ENCODE measurements at regions not wholly inside any gene's neighbourhood (a gene's known extent, or its start where the extent isn't known, plus 50 kb on each side); places are given as distances from the start of the nearest gene placed in this dataset.
A peak's percentile ranks its signal among the peaks of the same experiment; 100 is the strongest.

DNA sequence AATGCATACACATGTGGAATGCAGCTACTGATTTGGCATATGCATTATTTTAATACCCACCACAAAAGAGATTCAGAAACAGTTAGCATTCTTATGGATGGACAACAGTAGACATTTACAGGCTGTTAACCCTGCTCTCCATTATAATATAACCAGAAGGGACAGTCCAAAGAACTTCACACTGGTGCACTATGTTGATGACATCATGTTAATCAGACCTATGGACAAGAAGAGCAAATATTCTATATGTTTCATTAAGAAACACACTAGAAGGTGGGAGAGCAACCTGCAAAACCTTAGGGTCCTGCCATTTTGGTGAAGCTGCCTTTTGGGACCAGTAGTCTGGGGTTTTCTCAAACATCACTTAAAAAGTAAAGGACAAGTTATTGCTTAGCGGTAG is 701.3 kb downstream of the UQCRFS1 start:
- Histone ChIP-seq H3K4me1 (ENCODE audit: control insufficient read depth, low read depth, low read length) (peaks cover 4% of the 10 kb centered on the region), H3K9ac (ENCODE audit: low read length) (no peak overlapping the region), H4K5ac (ENCODE audit: low read length) (no peak overlapping the region), H3K27ac (ENCODE audit: low read depth, low read length) (no peak overlapping the region), H3K4me2 (ENCODE audit: low read length) (no peak overlapping the region), H3K27me3 (ENCODE audit: insufficient read depth, low read length, poor library complexity) (no peaks in the 10 kb centered on the region), H2AK5ac (ENCODE audit: low read length) (no peak overlapping the region), H3K56ac (ENCODE audit: low read length) (no peak overlapping the region), H4K8ac (ENCODE audit: low read depth, low read length) (no peak overlapping the region), H3K18ac (ENCODE audit: low read length) (no peak overlapping the region), H3K36me3 (ENCODE audit: control insufficient read depth, insufficient read depth, low read length) (no peaks in the 10 kb centered on the region), H3K79me1 (ENCODE audit: low read length) (no peaks in the 10 kb centered on the region), H2BK120ac (ENCODE audit: low read depth, low read length) (no peak overlapping the region), H2BK15ac (replicated peaks; ENCODE audit: low read depth) (no peak overlapping the region), H2BK5ac (ENCODE audit: low read length) (no peak overlapping the region), H3K79me2 (ENCODE audit: control insufficient read depth, insufficient read depth, low read length) (no peaks in the 10 kb centered on the region), H3K4me3 (ENCODE audit: low read length) (no peak overlapping the region), H3K23ac (ENCODE audit: low read length) (no peak overlapping the region), H3K4ac (ENCODE audit: low read depth, low read length) (no peak overlapping the region)
- no CpG with 5 or more reads among the region's 1 CpG for WGBS (ENCODE audit: extremely low coverage, insufficient coverage, low lambda C conversion rate)
- DNase-seq: no peak

DNA sequence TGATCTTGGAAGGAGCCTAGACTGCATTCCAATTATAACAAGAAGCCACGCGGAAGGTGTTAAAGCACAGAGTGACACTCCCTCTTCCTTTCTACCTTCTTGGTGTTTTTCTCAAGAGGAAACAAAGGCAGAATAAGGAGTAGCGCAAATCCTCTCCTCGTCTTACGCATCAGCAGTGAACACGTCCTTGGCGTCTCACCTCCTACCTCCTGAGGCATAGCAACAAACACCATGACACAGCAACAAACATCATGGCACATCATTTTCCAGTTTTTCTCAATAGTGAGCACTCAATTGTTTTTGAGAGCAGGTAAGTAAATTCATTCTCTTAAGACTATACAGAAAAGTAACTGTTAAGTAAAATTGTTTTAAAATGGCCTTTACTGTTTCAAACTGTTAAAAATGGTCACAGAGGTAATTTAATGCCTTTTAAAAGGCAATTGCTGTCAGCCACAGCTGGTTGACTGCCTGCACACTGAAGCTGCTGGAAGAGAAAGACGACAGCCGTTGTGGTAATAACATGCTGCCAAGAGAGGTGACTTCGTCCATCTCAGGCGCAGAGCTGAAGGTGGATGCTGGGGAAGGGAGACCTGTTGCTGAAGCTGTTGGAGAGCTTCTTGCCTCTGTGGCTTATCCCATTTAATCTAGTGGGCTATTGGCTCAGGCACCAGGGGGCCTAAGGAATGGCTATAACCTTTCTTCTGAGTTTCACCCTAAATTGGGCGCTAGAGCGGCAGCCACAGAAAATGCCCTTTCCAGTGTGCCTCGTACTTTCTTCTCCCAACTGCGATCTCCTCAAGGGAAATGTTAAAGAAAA is 703.7 kb downstream of the UQCRFS1 start:
- no peak for DNase-seq

DNA sequence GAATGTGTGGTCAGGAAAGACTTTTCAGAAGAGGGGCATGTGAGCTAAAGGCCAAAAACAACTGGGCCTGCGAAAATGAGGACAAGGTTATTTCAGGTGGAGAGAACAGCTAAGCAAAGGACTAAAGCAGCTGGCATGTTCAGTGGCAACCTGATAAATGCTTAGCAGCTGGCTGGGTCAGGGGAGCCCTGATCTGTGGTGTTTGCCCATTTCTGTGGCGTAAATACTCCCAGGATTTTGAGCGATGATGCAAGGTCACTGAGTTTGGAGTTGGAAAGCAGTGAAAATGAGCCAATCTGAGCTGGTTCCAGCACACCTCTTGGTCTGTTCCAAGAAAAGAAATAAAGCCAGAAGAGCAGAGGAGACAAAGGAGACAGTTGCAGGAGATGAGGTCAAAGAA is 704.3 kb downstream of the UQCRFS1 start:
- Histone ChIP-seq H3K56ac (ENCODE audit: low read length) (no peak overlapping the region), H3K27ac (ENCODE audit: low read depth, low read length) (no peak overlapping the region), H2BK5ac (ENCODE audit: low read length) (no peak overlapping the region), H3K27me3 (ENCODE audit: insufficient read depth, low read length, poor library complexity) (no peaks in the 10 kb centered on the region), H2BK120ac (ENCODE audit: low read depth, low read length) (no peak overlapping the region), H2AK5ac (ENCODE audit: low read length) (no peak overlapping the region), H3K4me2 (ENCODE audit: low read length) (no peak overlapping the region), H3K4me3 (ENCODE audit: low read length) (no peak overlapping the region), H2BK15ac (replicated peaks; ENCODE audit: low read depth) (no peak overlapping the region), H3K4ac (ENCODE audit: low read depth, low read length) (no peak overlapping the region), H3K4me1 (ENCODE audit: control insufficient read depth, low read depth, low read length) (peaks cover 4% of the 10 kb centered on the region), H3K79me2 (ENCODE audit: control insufficient read depth, insufficient read depth, low read length) (no peaks in the 10 kb centered on the region), H3K36me3 (ENCODE audit: control insufficient read depth, insufficient read depth, low read length) (no peaks in the 10 kb centered on the region), H4K5ac (ENCODE audit: low read length) (no peak overlapping the region), H4K8ac (ENCODE audit: low read depth, low read length) (no peak overlapping the region), H3K9ac (ENCODE audit: low read length) (no peak overlapping the region), H3K23ac (ENCODE audit: low read length) (no peak overlapping the region), H3K18ac (ENCODE audit: low read length) (no peak overlapping the region), H3K79me1 (ENCODE audit: low read length) (no peaks in the 10 kb centered on the region)
- DNase-seq: no peak
- WGBS (ENCODE audit: extremely low coverage, insufficient coverage, low lambda C conversion rate): no CpG with 5 or more reads among the region's 3 CpGs

More for the DNA sequence above, 703.7 kb downstream of the UQCRFS1 start:
- Histone ChIP-seq H3K18ac (ENCODE audit: low read length) (no peak overlapping the region), H2BK15ac (replicated peaks; ENCODE audit: low read depth) (no peak overlapping the region), H3K79me2 (ENCODE audit: control insufficient read depth, insufficient read depth, low read length) (no peaks in the 10 kb centered on the region), H3K56ac (ENCODE audit: low read length) (no peak overlapping the region), H3K4me2 (ENCODE audit: low read length) (no peak overlapping the region), H3K36me3 (ENCODE audit: control insufficient read depth, insufficient read depth, low read length) (no peaks in the 10 kb centered on the region), H2AK5ac (ENCODE audit: low read length) (no peak overlapping the region), H4K5ac (ENCODE audit: low read length) (no peak overlapping the region), H3K79me1 (ENCODE audit: low read length) (no peaks in the 10 kb centered on the region), H4K8ac (ENCODE audit: low read depth, low read length) (no peak overlapping the region), H3K27me3 (ENCODE audit: insufficient read depth, low read length, poor library complexity) (no peaks in the 10 kb centered on the region), H3K4ac (ENCODE audit: low read depth, low read length) (no peak overlapping the region), H3K4me3 (ENCODE audit: low read length) (no peak overlapping the region), H3K27ac (ENCODE audit: low read depth, low read length) (no peak overlapping the region), H3K23ac (ENCODE audit: low read length) (no peak overlapping the region), H2BK5ac (ENCODE audit: low read length) (no peak overlapping the region), H3K4me1 (ENCODE audit: control insufficient read depth, low read depth, low read length) (peaks cover 4% of the 10 kb centered on the region), H2BK120ac (ENCODE audit: low read depth, low read length) (no peak overlapping the region), H3K9ac (ENCODE audit: low read length) (no peak overlapping the region)
- WGBS (ENCODE audit: extremely low coverage, insufficient coverage, low lambda C conversion rate): no CpG with 5 or more reads among the region's 15 CpGs

- H3K23ac ChIP-seq (ENCODE audit: low read length): no peak overlapping the region
- no peaks in the 10 kb centered on the region for H3K79me1 ChIP-seq (ENCODE audit: low read length)
- H4K8ac ChIP-seq (ENCODE audit: low read depth, low read length): no peak overlapping the region
- no peak overlapping the region for H2AK5ac ChIP-seq (ENCODE audit: low read length)
- H3K79me2 ChIP-seq (ENCODE audit: control insufficient read depth, insufficient read depth, low read length): no peaks in the 10 kb centered on the region
- H3K4ac ChIP-seq (ENCODE audit: low read depth, low read length): no peak overlapping the region
- no peak overlapping the region for H3K4me2 ChIP-seq (ENCODE audit: low read length)
- DNase-seq: no peak
- no peak overlapping the region for H3K18ac ChIP-seq (ENCODE audit: low read length)
- H2BK5ac ChIP-seq (ENCODE audit: low read length): no peak overlapping the region
- no peak overlapping the region for H3K56ac ChIP-seq (ENCODE audit: low read length)
- no peaks in the 10 kb centered on the region for H3K27me3 ChIP-seq (ENCODE audit: insufficient read depth, low read length, poor library complexity)
- no peak overlapping the region for H2BK15ac ChIP-seq (replicated peaks; ENCODE audit: low read depth)
- no peak overlapping the region for H2BK120ac ChIP-seq (ENCODE audit: low read depth, low read length)
- WGBS (ENCODE audit: extremely low coverage, insufficient coverage, low lambda C conversion rate): no CpG with 5 or more reads among the region's 2 CpGs
- no peak overlapping the region for H3K27ac ChIP-seq (ENCODE audit: low read depth, low read length)
- H3K36me3 ChIP-seq (ENCODE audit: control insufficient read depth, insufficient read depth, low read length): no peaks in the 10 kb centered on the region
- peaks cover 13% of the 10 kb centered on the region for H3K4me1 ChIP-seq (ENCODE audit: control insufficient read depth, low read depth, low read length)
- no peak overlapping the region for H3K9ac ChIP-seq (ENCODE audit: low read length)
- H4K5ac ChIP-seq (ENCODE audit: low read length): no peak overlapping the region
- H3K4me3 ChIP-seq (ENCODE audit: low read length): no peak overlapping the region
Measured at GRCh38 chr19:28505933-28506332, 707.0 kb downstream of the UQCRFS1 start.

DNA sequence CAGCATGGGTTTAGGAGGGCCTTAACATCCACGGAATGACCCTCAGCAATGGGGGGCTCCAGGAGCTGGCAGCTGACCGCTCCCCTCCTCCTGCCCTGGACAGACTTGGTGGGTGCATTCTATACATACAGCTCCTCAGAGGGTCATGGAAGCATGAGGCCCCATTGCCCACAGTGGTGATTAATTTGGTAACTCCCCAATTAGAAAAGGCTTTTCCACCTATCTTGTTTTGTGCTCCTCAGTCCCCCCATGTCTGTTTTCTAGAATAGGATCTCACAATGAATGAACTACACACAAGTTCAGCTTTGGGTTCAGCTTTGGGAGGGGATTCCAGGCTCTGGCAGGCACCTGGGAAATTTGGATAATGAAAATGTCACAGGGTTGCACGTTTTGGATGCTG is 707.8 kb downstream of the UQCRFS1 start:
- Histone ChIP-seq H4K5ac (ENCODE audit: low read length) (no peak overlapping the region), H3K56ac (ENCODE audit: low read length) (no peak overlapping the region), H3K4me1 (ENCODE audit: control insufficient read depth, low read depth, low read length) (peaks cover 13% of the 10 kb centered on the region), H3K9ac (ENCODE audit: low read length) (no peak overlapping the region), H3K18ac (ENCODE audit: low read length) (no peak overlapping the region), H3K79me1 (ENCODE audit: low read length) (no peaks in the 10 kb centered on the region), H3K4me2 (ENCODE audit: low read length) (no peak overlapping the region), H3K27ac (ENCODE audit: low read depth, low read length) (no peak overlapping the region), H2AK5ac (ENCODE audit: low read length) (no peak overlapping the region), H3K27me3 (ENCODE audit: insufficient read depth, low read length, poor library complexity) (no peaks in the 10 kb centered on the region), H2BK5ac (ENCODE audit: low read length) (no peak overlapping the region), H3K36me3 (ENCODE audit: control insufficient read depth, insufficient read depth, low read length) (no peaks in the 10 kb centered on the region), H3K23ac (ENCODE audit: low read length) (no peak overlapping the region), H2BK15ac (replicated peaks; ENCODE audit: low read depth) (no peak overlapping the region), H3K4ac (ENCODE audit: low read depth, low read length) (no peak overlapping the region), H4K8ac (ENCODE audit: low read depth, low read length) (no peak overlapping the region), H3K79me2 (ENCODE audit: control insufficient read depth, insufficient read depth, low read length) (no peaks in the 10 kb centered on the region), H3K4me3 (ENCODE audit: low read length) (no peak overlapping the region), H2BK120ac (ENCODE audit: low read depth, low read length) (no peak overlapping the region)
- DNase-seq: no peak
- WGBS (ENCODE audit: extremely low coverage, insufficient coverage, low lambda C conversion rate): no CpG with 5 or more reads among the region's 3 CpGs

DNA sequence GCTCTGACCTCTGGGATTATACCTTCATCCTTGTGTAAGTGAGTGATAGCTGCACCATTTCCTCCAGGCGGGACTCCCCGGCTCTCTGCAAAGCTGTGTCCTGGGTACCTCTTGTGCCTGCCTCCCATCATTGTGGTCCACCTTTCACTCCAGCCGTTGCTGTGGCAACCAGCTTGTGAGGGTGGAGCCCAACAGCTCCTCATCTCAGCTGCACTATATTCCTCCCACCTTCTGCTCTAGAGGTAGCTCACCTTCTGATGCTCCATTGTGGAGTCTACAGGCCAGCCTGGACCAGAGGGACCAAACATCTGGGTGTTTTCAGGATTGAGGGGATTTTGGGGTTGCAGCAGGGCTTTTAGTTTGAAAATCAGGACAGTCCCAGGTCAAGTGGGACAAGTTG is 708.2 kb downstream of the UQCRFS1 start:
- Histone ChIP-seq H3K79me1 (ENCODE audit: low read length) (no peaks in the 10 kb centered on the region), H2BK15ac (replicated peaks; ENCODE audit: low read depth) (no peak overlapping the region), H3K18ac (ENCODE audit: low read length) (no peak overlapping the region), H3K9ac (ENCODE audit: low read length) (no peak overlapping the region), H3K27ac (ENCODE audit: low read depth, low read length) (no peak overlapping the region), H3K4me2 (ENCODE audit: low read length) (no peak overlapping the region), H2AK5ac (ENCODE audit: low read length) (no peak overlapping the region), H3K27me3 (ENCODE audit: insufficient read depth, low read length, poor library complexity) (no peaks in the 10 kb centered on the region), H2BK5ac (ENCODE audit: low read length) (no peak overlapping the region), H4K5ac (ENCODE audit: low read length) (no peak overlapping the region), H2BK120ac (ENCODE audit: low read depth, low read length) (no peak overlapping the region), H3K4me1 (ENCODE audit: control insufficient read depth, low read depth, low read length) (peaks cover 13% of the 10 kb centered on the region), H3K4ac (ENCODE audit: low read depth, low read length) (no peak overlapping the region), H3K56ac (ENCODE audit: low read length) (no peak overlapping the region), H3K4me3 (ENCODE audit: low read length) (no peak overlapping the region), H3K36me3 (ENCODE audit: control insufficient read depth, insufficient read depth, low read length) (no peaks in the 10 kb centered on the region), H3K79me2 (ENCODE audit: control insufficient read depth, insufficient read depth, low read length) (no peaks in the 10 kb centered on the region), H3K23ac (ENCODE audit: low read length) (no peak overlapping the region), H4K8ac (ENCODE audit: low read depth, low read length) (no peak overlapping the region)
- DNase-seq: peak; percentile 27
- WGBS (ENCODE audit: extremely low coverage, insufficient coverage, low lambda C conversion rate): no CpG with 5 or more reads among the region's 3 CpGs

Measured in mesendoderm (in vitro differentiated cells).